Neuronal stem cell (in vitro differentiated cells): ENCODE measurements at regions not wholly inside any gene's neighbourhood (a gene's known extent, or its start where the extent isn't known, plus 50 kb on each side); places are given as distances from the start of the nearest gene placed in this dataset.

Experiments
- DNase-seq: peaks from one replicate; pipeline ENCODE4 v3.0.0-alpha.2; 2013; ENCODE audit warnings: low spot score
- H2AFZ ChIP-seq: one replicate; pipeline ENCODE4 v1.6.1; 2013; ENCODE audit warnings: mild to moderate bottlenecking, low read length, inconsistent platforms
- H2AK5ac ChIP-seq: 2 replicates; pipeline ENCODE4 v1.6.1; 2013; ENCODE audit warnings: low read depth, mild to moderate bottlenecking, inconsistent platforms, low read length, moderate library complexity, mixed read lengths
- H2BK120ac ChIP-seq: 2 replicates; pipeline ENCODE4 v1.6.1; 2013; ENCODE audit warnings: low read depth, mild to moderate bottlenecking, inconsistent platforms, low read length, moderate library complexity, mixed read lengths
- H2BK12ac ChIP-seq: one replicate; pipeline ENCODE4 v1.6.1; 2013; ENCODE audit warnings: low read length, inconsistent platforms
- H2BK15ac ChIP-seq: 2 replicates; pipeline ENCODE4 v1.6.1; 2013; ENCODE audit warnings: mild to moderate bottlenecking, low read length, inconsistent platforms, mixed read lengths
- H2BK5ac ChIP-seq: one replicate; pipeline ENCODE4 v1.6.1; 2013; ENCODE audit warnings: inconsistent platforms, mild to moderate bottlenecking, low read length, moderate library complexity
- H3K14ac ChIP-seq: one replicate; pipeline ENCODE4 v1.6.1; 2013; ENCODE audit warnings: low read length, inconsistent platforms
- H3K18ac ChIP-seq: 2 replicates; pipeline ENCODE4 v1.6.1; 2013; ENCODE audit warnings: low read length, inconsistent platforms
- H3K23ac ChIP-seq: 2 replicates; pipeline ENCODE4 v1.6.1; 2013; ENCODE audit warnings: low read depth, mild to moderate bottlenecking, mixed read lengths, low read length, inconsistent platforms; ENCODE audit not compliant: poor library complexity
- H3K27ac ChIP-seq: replicated peaks from 3 replicates; pipeline ENCODE4 v1.5.1; 2013; ENCODE audit warnings: low read length, inconsistent platforms
- H3K27me3 ChIP-seq, 3 experiments: 2 replicates each; pipeline ENCODE4 v1.6.1; 2013; ENCODE audit warnings: low read length in 3 of 3, mild to moderate bottlenecking in 2 of 3, inconsistent platforms in 1 of 3, low read depth in 1 of 3, mixed read lengths in 1 of 3, moderate library complexity in 1 of 3; ENCODE audit not compliant: control insufficient read depth in 3 of 3, insufficient read depth in 3 of 3
- H3K36me3 ChIP-seq, 2 donors: replicated peaks in 1 of 2; 2 replicates each; pipeline ENCODE4 v1.6.1; 2013; ENCODE audit warnings: low read length in 2 of 2; ENCODE audit not compliant: control insufficient read depth in 2 of 2, insufficient read depth in 2 of 2
- H3K4ac ChIP-seq: 2 replicates; pipeline ENCODE4 v1.6.1; 2013; ENCODE audit warnings: inconsistent platforms, mild to moderate bottlenecking, low read length, moderate library complexity
- H3K4me1 ChIP-seq, 2 donors: 1 replicate in 1 of 2; 2 replicates in 1 of 2; pipeline ENCODE4 v1.6.1; 2013; ENCODE audit warnings: low read length in 2 of 2, low read depth in 1 of 2; ENCODE audit not compliant: control insufficient read depth in 2 of 2, insufficient read depth in 1 of 2
- H3K4me2 ChIP-seq: one replicate; pipeline ENCODE4 v1.6.1; 2013; ENCODE audit warnings: mild to moderate bottlenecking, low read length, inconsistent platforms; ENCODE audit not compliant: insufficient read depth, poor library complexity, severe bottlenecking
- H3K4me3 ChIP-seq, 2 donors: 2 replicates each; pipeline ENCODE4 v1.5.1; 2013; ENCODE audit warnings: low read length in 2 of 2, mild to moderate bottlenecking in 2 of 2, inconsistent platforms in 1 of 2, moderate library complexity in 1 of 2
- H3K79me1 ChIP-seq: one replicate; pipeline ENCODE4 v1.6.1; 2013; ENCODE audit warnings: low read depth, mild to moderate bottlenecking, inconsistent platforms, low read length, moderate library complexity
- H3K9ac ChIP-seq: one replicate; pipeline ENCODE4 v1.6.1; 2013; ENCODE audit warnings: mild to moderate bottlenecking, low read depth, low read length, inconsistent platforms; ENCODE audit not compliant: poor library complexity
- H3K9me3 ChIP-seq, 2 donors: replicated peaks in 1 of 2; 2 replicates each; pipeline versions ENCODE3 to v1.6.1; 2013; ENCODE audit warnings: low read length in 2 of 2, mild to moderate bottlenecking in 2 of 2, inconsistent platforms in 1 of 2, low read depth in 1 of 2, mixed read lengths in 1 of 2, moderate library complexity in 1 of 2; ENCODE audit not compliant: control insufficient read depth in 2 of 2, insufficient read depth in 1 of 2
- H4K8ac ChIP-seq: one replicate; pipeline ENCODE4 v1.6.1; 2013; ENCODE audit warnings: low read depth, mild to moderate bottlenecking, inconsistent platforms, low read length, moderate library complexity
- H4K91ac ChIP-seq: one replicate; pipeline ENCODE4 v1.6.1; 2013; ENCODE audit warnings: low read length, low read depth, mild to moderate bottlenecking, inconsistent platforms; ENCODE audit not compliant: poor library complexity
- WGBS, 2 donors: extraction: QIAGEN DNeasy Blood & Tissue Kit; methylation state at CpG; one replicate each; pipeline ENCODE4 v1.1.7; 2013; ENCODE audit warnings: missing lambda C conversion rate in 2 of 2, mixed read lengths in 1 of 2; ENCODE audit not compliant: insufficient read length in 2 of 2, insufficient replicate concordance in 1 of 2; ENCODE audit errors: extremely low coverage in 2 of 2; 5-methylcytosine and 5-hydroxymethylcytosine counted together

GRCh38 chr9:110027671-110028081 is 180.3 kb downstream of the C9orf152 start:
- no peak overlapping the region for H2BK5ac ChIP-seq
- no peaks in the 10 kb centered on the region for H3K9me3 ChIP-seq
- no peak overlapping the region for H2AK5ac ChIP-seq
- H2BK120ac ChIP-seq, result no peak overlapping the region
- no peak overlapping the region for H3K14ac ChIP-seq
- WGBS, 2 donors, result no CpG with 5 or more reads among the region's 6 CpGs
- no peak overlapping the region for H2BK12ac ChIP-seq
- H3K9ac ChIP-seq, result no peak overlapping the region
- peak; percentile 82 for DNase-seq
- H2AFZ ChIP-seq, result no peak overlapping the region
- no peak overlapping the region for H3K4ac ChIP-seq
- H3K23ac ChIP-seq, result no peak overlapping the region
- H3K4me1 ChIP-seq, result peaks cover 20 to 37% of the 10 kb centered on the region in 2 donors
- no peaks in the 10 kb centered on the region for H3K79me1 ChIP-seq
- peak overlapping the region; percentile 89 for H3K27ac ChIP-seq
- H3K4me3 ChIP-seq, result no peak overlapping the region
- no peaks in the 10 kb centered on the region for H3K36me3 ChIP-seq
- H3K27me3 ChIP-seq, result no peaks in the 10 kb centered on the region
- H3K4me2 ChIP-seq, result no peak overlapping the region
- no peak overlapping the region for H2BK15ac ChIP-seq
- H4K8ac ChIP-seq, result no peak overlapping the region
- H3K18ac ChIP-seq, result no peak overlapping the region
- H4K91ac ChIP-seq, result no peak overlapping the region

- Histone ChIP-seq H2BK120ac (no peak overlapping the region), H3K4me1 (peaks cover 20 to 37% of the 10 kb centered on the region in 2 donors), H3K14ac (no peak overlapping the region), H3K18ac (no peak overlapping the region), H3K9ac (no peak overlapping the region), H4K91ac (no peak overlapping the region), H2BK12ac (no peak overlapping the region), H3K27ac (no peak overlapping the region), H3K79me1 (no peaks in the 10 kb centered on the region), H2BK15ac (no peak overlapping the region), H2AFZ (no peak overlapping the region), H3K4me3 (no peak overlapping the region), H3K4me2 (no peak overlapping the region), H2AK5ac (no peak overlapping the region), H4K8ac (no peak overlapping the region), H3K36me3 (no peaks in the 10 kb centered on the region), H3K23ac (no peak overlapping the region), H3K27me3 (no peaks in the 10 kb centered on the region), H3K4ac (no peak overlapping the region), H3K9me3 (no peaks in the 10 kb centered on the region), H2BK5ac (no peak overlapping the region)
- DNase-seq, result no peak
- WGBS, 2 donors, result no CpG with 5 or more reads among the region's 5 CpGs
These were observed 179.7 kb downstream of the C9orf152 start for GRCh38 chr9:110028271-110028670.

- Histone ChIP-seq H2BK12ac (no peak overlapping the region), H3K23ac (no peak overlapping the region), H3K4me3 (no peak overlapping the region), H2AFZ (no peak overlapping the region), H4K91ac (no peak overlapping the region), H2AK5ac (no peak overlapping the region), H3K79me1 (no peaks in the 10 kb centered on the region), H4K8ac (no peak overlapping the region), H3K4me2 (no peak overlapping the region), H2BK120ac (no peak overlapping the region), H2BK5ac (no peak overlapping the region), H3K4ac (no peak overlapping the region), H3K4me1 (peaks cover 20 to 37% of the 10 kb centered on the region in 2 donors), H3K36me3 (no peaks in the 10 kb centered on the region), H3K27me3 (no peaks in the 10 kb centered on the region), H3K9me3 (no peaks in the 10 kb centered on the region), H3K9ac (no peak overlapping the region), H3K18ac (no peak overlapping the region), H3K27ac (no peak overlapping the region), H2BK15ac (no peak overlapping the region), H3K14ac (no peak overlapping the region)
- WGBS, 2 donors, result no CpG with 5 or more reads among the region's 3 CpGs
- no peak for DNase-seq
These were observed 179.3 kb downstream of the C9orf152 start for GRCh38 chr9:110028676-110029075.

GRCh38 chr9:110029429-110029955 is 178.5 kb downstream of the C9orf152 start:
- Histone ChIP-seq H3K23ac (no peak overlapping the region), H3K27me3 (no peaks in the 10 kb centered on the region), H3K36me3 (no peaks in the 10 kb centered on the region), H3K79me1 (no peaks in the 10 kb centered on the region), H2BK12ac (no peak overlapping the region), H4K91ac (no peak overlapping the region), H3K4ac (no peak overlapping the region), H3K4me3 (no peak overlapping the region), H3K4me1 (peaks cover 22 to 37% of the 10 kb centered on the region in 2 donors), H3K9me3 (no peaks in the 10 kb centered on the region), H3K4me2 (no peak overlapping the region), H3K27ac (peak overlapping the region; percentile 0), H2BK120ac (no peak overlapping the region), H3K18ac (no peak overlapping the region), H2AK5ac (no peak overlapping the region), H3K14ac (no peak overlapping the region), H3K9ac (no peak overlapping the region), H2AFZ (peak overlapping the region; percentile 3), H2BK5ac (no peak overlapping the region), H4K8ac (no peak overlapping the region), H2BK15ac (no peak overlapping the region)
- DNase-seq, result no peak
- WGBS, 2 donors, result no CpG with 5 or more reads among the region's 4 CpGs
